GM21526 (cell line): ENCODE measurements at regions not wholly inside any gene's neighbourhood (a gene's known extent, or its start where the extent isn't known, plus 50 kb on each side); places are given as distances from the start of the nearest gene placed in this dataset.

Source experiments
- ATAC-seq: cut with Tn5 transposase; IDR thresholded peaks from one replicate; pipeline ENCODE4 v1.9.1; 2021; ENCODE audit warnings: moderate library complexity; ENCODE audit not compliant: unreplicated experiment, low FRiP score

DNA sequence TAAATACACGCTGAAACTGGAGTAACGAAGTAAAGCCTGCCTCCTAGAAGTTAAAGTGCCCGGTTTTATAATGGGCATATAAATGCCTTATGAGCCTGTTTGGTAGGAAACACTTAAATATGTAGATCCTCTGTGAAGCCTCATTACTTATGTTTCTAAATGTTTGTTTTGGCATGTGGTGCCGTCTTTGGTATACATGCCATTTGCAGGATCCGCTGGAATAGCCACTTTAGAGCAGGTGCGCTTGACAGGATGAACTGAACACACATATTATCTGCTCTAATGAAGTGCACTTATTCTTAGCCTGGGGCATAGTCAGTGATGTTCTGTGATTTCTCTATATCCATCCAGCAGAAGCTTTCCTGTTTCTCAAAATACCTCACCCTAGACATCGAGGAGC is 778.1 kb upstream of the WWC1 start:
- no peak for ATAC-seq

DNA sequence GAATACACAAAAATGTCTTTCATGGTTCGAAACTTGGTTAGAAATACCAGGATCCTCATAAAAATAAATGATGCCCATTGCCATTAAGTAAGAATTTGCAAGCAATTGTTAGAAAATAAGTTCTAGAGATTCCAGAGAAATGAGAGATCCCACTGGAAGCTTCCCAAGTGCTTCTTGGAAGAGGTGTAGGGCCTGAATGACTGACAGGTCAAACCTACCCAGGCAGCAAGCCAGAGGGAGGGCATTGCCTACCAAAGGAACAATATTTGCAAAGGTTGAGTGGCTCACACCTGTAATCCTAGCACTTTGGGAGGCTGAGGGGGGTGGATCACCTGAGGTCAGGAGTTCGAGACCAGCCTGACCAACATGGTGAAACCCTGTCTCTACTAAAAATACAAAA is 777.0 kb upstream of the WWC1 start:
- no peak for ATAC-seq

DNA sequence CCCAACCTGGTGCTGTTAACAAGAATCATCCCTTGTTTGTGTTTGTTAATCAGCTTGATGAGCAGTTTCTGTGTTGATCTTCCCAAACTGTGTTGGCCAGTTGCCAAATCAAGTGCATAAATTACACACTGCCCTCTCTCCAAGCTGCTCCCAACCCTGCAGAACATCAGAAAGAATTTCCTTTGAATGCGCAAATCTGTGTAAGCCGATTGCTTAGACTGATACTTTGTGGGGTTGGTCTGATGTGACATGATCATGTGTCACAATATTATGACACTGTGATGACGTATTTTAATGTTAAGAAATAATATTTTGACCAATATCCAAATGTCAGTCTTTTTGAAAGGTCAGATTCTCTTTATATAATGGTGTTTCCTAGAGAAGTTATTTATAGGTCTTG is 766.4 kb upstream of the WWC1 start:
- ATAC-seq = no peak

DNA sequence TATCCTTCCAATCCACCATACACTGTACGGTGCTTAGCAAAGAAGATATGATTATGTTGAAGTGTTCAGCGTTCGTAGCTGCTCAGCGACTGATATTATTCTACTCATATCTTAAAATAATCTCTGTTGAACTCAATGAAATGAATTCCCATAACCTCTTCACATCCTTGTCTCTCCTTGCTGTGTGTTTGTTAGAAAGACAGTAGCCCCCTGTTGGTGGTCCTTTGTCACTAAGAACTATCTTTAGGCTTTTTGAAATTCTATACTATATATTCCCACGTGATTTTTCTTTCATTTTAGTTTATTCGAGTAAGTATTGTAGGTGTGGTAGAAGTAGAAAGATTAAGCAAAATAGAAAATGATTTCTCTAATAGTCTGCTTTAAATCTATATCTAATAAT is 762.8 kb upstream of the WWC1 start:
- ATAC-seq = no peak

DNA sequence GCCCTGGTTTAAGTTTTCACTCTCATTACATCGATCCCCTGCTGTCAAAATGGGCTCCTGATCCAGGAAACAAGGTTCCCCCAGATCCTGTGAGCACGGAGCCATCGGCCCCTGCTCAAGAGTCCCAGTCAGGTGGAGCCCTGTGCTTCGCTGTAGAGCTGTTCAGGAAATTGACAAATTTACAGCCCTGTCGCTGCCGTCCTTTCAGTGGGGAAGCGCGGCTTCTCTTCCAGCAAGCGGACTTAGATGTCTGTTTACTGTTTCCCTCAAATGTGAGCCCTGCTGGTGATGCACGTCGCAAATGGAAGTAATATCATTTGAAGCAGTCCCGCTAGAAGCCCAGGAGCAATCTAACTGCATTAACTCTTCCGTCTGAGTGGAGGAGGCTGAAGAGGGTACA is 760.9 kb upstream of the WWC1 start:
- no peak for ATAC-seq

DNA sequence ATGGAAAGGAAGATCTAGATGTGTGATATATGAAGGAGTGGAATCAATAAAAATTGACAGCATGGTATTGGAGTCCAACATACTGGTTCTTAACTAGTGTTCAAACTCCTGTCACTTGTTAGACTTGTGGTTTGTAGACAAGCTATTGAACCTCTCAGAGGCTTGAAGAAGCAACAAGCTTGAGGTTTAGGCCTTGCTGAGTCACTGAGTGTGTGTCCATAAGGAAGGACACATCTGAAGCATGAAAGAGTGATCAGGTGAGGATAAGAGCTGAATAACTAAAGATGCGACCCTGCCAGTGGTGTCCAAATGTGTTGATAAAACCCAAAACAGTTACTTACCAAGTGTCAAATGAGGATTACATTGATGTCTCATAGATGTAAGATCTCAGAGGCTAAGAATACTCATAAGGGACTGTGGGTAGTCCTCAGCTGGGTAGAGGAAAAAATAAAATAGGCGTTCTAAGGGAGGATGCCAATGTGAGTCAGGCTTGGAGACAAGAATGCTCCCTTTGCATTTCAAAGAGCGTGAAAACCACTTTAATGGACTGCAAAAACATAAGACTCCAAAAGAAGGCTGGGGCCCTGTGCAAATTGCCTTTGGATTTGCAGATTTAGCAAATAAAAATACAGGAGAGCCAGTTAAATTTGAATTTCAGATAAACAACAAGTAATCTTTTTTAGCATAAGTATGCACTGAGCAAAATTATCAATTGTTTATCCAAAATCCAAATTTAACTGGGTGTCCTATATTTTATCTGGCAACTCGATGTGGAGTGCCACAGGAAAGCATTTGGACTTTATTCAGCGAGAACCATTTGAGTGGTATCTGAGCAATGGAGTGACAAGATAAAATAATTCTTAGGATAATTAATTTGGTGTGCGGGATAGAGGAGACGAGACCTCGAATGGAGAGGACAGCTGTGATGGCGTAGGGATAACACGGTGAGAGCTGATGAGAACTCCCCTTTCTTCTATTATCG is 757.3 kb upstream of the WWC1 start:
- no peak for ATAC-seq

DNA sequence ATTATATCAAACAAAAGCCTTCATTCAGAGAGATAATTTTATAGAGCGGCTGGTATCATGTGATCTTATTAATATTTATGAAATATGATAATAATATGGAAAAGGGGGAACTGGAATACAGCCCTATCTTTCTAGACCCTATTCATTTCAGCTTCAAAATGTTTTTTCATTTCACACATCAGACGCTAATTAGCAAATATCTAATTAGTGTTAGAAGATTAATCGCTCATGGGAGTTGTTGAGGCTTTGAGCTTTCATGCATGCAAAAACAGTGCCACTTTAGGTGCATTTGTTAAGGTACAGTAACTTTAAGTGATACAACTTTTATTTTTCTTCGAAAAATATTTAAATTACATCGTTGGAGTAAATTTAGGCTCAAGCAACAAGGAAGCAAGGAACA is 751.7 kb upstream of the WWC1 start:
- no peak for ATAC-seq

DNA sequence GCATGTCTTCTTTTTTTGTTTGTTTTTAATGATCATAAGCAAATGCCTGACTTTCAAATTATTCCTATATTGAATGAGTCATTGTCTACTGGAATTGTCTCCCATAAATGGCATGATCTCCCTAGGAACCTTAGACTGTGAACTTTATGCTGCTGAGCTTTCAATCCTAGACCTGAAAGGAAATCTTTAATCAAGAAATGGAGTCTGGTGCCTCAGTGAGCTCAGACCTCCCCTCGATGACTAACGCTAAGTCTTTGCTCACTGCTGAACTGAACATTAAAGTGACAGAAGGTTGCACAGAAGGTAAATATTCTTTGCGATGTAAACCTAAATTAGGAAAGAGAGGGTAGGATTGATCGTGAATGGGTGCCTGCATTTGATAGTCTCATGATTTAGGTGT is 745.2 kb upstream of the WWC1 start:
- no peak for ATAC-seq

DNA sequence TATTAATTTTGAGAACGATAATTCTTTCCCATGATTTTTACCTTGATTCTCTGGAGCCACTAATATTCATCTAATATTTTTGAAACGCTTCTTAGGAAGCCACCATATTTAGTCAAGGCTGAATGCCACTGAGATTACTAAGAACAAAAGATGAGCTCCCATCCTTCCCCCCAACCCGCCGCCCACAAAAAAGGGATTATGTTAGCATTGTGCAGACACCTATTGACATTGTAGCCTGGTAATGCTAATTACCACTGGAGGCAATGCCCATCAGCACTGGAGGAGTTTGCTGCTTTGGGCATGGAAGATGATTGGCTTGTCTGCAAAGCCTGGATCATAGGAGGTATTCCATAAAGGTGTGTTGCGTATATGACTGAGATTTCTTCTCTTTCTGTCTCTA is 739.1 kb upstream of the WWC1 start:
- ATAC-seq = no peak

DNA sequence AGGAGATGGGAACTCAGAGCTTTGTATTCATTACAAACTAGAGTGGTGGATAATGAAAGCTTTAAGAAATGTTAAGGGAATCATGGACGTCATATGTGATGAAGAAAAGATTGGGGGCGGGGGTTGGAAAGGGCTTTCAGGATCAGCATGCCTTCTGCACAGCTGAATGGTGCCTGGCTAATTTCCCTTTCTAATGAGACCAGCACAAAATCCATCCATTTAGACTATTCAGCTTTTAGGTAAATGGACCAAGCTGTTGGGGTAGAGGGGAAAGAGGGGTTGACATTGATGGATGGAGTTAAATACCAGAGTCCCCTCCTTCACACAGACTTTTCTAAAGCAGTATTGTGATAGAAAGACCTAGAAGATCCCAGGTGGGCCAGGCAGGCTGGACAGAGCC is 737.9 kb upstream of the WWC1 start:
- no peak for ATAC-seq

DNA sequence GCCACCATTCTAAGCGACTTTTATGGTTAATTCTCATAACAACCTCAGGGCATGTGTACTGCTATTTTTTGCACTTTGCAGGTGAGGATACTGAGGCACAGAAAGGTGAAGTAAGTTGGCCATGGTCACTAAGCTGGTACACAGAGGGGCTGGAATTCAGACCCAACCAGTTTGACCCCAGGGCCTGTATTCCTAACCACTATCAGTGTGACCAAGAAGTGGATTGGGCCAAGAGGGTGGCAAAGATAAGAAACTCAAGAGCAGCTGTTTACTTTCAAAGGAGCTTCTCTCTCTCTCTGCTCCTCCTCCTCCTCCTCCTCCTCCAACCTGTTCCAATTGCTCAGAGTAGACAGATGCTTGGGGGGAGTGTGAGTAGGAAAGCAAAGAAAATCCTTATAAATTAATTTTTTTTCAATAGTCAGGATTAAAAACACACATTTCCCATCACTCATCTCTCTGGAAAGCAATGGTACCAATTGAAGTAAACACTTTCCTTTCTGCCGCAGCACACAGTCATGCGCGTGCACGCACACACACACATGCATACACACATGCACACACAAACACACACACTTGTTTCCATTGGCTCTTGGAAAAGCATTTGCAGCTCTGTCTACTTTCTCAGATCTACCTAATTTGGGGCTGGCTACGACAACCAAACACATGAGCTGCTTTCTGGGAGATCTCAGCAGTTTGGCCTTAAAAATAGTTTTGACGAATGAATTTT is 736.7 kb upstream of the WWC1 start:
- no peak for ATAC-seq

DNA sequence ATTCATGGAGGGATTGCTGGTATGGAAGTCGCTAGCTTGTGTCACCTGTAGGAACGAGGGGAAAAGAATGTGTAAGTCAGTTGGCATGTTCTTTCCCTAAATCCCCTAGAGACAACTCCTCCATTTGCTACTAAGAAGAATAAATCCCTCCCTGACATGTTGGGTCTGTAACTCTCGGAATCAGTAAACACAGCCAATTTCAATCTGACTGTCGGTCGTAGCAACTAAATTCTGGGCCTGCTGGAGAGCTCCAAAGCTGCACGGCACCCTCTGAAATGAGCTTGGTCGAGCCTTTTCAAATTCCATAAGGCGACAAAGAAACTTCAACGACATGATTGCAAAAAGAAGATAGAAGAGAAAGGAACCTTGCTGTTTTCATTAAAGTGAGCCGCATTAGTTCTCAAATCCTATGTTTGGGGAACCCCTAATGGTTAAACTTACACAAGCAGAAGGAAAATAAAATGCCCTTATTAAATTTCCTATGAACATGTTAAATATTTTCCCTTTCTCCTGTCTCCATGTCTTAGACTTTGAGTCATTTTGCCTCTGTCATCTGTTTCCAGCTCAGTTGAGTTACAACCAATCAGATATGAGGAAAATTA is 735.8 kb upstream of the WWC1 start:
- ATAC-seq = no peak

DNA sequence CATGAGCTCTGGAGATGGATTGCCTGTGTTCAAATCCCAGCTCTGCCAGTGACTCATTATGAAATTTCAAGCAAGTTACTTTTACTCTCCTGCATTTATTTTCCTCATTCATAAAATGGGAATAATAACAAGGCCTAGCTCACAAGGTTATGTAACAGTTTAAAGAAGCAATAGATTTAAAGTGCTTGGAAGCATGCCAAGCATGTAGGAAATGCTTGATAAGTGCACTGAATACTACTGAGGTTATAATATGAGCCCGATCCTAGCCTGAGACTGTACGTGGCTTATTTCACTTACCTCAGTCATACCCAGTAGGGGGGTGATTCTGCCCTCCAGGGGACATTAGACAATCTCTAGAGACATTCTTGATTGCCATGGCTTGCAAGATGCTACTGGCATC is 734.1 kb upstream of the WWC1 start:
- no peak for ATAC-seq

DNA sequence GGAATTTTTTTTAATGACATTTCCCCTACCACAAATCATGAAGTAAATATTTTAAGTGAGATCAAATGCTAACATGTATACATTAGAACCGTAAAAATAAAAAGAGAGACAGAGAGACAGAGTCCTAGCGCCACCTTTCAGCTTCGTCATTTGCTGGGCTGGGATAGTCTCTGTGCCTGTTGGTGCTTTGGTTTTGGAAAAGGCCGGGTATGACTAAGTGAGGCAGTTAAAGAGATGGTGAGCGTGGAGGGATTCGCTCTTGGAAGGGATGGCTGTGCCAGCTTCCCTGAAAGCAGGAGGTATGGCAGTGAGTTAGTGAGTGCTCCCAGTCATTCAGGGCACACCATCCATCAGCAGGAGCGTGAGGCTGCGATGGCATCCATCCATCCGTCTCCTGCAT is 729.6 kb upstream of the WWC1 start:
- no peak for ATAC-seq

DNA sequence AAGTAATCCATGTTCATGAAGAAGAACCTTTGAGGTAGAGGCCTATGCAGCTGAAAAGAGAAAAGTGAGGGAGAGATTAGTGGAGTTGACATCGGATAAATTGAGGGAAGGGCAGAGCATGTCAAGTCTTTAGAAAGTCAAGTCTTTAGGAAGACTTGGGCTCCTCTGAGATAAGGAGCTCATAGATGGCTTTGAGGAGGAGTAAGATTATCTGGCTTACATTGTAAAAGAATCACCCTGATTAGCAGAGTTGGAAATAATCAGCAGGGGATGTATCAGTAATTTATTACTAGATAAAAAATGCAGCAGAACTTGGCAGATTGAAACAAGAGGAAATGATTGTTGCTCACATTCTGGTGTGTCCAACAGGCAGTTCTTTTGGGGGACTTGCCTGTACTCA is 727.2 kb upstream of the WWC1 start:
- no peak for ATAC-seq

DNA sequence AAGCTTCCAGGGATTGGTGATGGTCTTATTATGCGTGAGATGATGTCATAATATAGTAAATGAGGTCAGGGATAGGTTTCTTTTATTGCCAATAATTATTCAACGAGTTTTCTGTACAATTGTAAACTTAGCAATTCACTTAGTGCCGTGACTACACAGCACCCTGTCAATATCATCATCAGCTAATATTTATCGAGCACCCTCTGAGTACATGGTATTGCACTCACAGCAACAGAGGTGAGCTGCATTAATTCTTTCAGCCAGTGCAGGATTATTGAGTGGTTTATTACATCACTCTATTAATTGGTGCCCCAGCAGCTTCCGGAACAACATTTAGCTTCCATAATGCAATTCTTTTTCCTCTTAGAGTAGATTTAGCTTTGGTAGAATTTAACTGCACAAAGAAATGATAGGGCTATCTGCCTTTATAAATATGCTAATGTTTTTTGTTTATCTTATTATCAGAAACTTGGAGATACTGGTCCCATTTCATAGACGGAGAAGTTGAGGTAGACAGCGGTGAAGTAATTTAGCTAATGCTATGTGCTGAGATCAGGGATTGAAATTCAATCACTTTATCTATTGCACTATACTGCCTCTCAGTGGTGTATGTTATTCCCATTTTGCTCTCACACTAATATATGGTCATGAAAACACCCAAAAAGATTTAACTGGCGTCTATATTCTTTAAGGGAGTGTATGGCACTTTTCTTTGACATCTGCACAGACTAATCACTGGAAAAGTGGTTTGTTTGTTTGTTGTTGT is 726.1 kb upstream of the WWC1 start:
- no peak for ATAC-seq

DNA sequence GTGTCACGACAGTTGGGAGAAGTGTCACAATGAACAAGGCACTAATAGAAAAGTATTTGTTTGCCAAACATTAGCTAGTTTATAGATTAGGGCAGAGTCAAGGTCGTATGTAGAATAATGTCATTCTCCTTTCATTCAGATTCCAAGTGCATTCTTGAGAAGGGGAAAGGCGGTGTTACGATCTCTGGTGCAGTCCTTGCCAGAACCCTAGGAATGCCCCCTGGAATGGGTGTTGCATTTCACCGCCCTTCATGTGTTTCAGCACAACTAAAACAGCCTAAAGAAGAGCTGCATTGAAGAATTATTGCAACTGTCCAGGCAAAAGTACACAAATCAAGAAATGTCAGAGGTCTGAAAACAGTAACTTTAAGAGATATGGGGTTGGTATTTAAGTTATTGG is 721.0 kb upstream of the WWC1 start:
- ATAC-seq = no peak

DNA sequence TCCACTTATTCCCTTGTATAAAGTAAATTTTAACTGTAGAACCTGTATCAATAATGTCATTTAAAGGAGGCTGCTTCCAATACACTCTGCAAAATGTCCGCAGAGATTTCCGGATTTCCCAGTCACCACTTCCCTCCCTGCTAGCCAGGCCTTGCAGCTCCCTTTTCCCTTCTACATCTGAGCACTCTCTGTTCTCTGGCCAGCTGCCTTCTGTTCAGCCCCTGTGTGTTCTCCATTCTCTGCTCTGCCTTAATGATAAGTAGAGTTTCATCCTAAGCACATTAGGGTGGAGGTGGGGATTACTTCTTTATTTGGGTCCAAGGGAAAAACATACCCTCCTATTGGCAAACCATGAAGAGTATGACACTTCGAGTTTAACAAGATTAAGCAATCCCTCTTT is 719.6 kb upstream of the WWC1 start:
- no peak for ATAC-seq

DNA sequence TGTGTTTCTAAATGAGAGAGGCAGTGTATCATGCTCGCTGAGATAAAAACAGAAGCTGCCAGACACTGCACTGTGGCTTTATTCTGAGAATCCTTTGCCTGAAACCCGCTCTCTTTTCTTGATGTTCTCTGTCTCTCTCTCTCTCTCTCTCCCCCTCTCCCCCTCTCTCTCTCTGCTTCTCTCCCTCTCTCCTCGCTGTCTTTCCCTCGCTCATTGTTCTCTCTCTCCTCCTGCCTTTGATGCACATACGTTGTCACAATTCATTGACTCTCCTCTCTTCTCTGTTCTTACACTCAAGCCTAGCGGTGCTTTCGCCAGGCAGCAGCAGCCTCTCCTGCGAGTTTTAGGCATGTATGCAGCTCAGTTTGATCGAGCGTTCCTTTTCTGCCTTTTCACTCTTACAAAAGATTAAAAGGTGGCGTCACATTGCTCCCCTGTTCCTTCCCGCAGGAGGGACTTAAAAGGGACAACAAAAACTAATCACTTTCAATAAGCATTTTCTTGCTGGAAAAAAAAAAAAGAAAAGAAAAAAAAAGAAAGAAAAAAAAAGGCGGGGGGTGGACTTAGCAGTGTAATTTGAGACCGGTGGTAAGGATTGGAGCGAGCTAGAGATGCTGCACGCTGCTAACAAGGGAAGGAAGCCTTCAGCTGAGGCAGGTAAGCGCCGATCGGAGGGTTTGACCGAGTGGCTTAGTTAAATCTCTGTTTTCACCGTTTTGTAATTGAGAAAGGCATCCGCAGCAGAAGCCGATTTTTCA is 717.9 kb upstream of the WWC1 start:
- no peak for ATAC-seq

DNA sequence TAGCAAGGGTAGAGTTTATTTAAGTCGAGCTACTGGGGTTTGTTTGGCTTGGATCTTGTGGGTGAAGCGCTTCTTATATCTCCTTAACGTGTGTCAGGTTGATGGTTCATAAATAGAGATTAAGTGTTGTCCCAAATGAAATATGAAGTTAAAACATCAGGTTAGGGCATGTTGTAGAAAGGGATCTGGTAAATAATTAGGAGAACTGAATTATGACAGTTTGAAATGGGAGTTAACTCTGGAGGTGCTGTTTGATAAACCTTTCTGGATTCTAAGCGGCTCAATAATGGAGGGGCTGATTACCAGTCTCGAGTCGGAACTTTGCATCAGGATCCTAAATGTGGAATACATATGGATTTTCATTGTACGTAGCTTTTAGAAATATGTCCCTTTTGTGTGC is 717.0 kb upstream of the WWC1 start:
- no peak for ATAC-seq
